ENCODE measurements at regions not wholly inside any gene's neighbourhood (a gene's known extent, or its start where the extent isn't known, plus 50 kb on each side); places are given as distances from the start of the nearest gene placed in this dataset.

DNA sequence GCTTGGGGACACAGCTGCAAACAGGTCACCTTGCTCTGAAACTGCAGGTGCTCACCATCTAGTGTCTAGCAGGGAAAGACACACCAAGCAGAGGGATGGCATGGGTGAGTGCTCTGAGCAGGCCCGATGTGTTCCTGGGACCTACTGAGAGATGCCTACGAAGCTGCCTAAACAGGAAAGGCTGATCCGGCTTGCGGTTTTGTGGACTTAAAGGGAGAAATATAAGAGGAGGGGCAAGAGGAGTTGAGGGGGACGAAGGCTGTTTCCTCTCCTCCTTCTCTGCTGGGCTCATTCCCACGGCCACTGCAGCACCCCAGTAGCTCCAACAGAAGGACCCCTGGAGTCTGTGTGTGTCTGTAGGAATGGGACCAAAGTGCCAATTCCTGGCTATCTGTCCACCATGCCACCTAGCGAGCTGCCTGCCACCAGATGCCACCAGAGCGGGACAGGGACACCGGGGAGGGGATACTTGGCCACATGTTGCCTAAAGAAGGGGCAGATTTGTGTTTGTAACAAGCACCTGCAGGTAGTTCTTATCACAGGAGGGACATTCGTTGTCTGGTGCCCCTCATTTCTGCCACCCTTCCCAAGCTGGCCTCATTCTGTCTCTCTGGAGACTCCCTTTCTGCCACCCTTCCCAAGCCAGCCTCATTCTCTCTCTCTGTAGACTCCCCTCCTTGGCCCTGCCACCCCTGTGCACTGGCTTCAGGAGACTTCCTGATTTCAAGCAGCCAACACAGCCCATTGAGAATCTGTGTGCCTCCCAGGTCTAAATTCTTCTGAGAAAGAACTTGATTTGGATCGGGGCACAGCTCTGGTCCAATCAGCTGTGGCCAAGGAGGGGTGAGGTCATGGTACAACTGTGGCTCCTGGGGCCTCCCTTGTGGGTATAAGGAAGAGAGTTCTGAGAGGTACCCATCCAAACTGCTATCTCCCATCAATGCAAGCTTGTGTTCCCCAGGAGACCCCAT, 221.8 kb downstream of the ANKRD60 start:
- DNase-seq (ENCODE audit: low read depth, low spot score), result no peak
- TF ChIP-seq, protein P1, sequence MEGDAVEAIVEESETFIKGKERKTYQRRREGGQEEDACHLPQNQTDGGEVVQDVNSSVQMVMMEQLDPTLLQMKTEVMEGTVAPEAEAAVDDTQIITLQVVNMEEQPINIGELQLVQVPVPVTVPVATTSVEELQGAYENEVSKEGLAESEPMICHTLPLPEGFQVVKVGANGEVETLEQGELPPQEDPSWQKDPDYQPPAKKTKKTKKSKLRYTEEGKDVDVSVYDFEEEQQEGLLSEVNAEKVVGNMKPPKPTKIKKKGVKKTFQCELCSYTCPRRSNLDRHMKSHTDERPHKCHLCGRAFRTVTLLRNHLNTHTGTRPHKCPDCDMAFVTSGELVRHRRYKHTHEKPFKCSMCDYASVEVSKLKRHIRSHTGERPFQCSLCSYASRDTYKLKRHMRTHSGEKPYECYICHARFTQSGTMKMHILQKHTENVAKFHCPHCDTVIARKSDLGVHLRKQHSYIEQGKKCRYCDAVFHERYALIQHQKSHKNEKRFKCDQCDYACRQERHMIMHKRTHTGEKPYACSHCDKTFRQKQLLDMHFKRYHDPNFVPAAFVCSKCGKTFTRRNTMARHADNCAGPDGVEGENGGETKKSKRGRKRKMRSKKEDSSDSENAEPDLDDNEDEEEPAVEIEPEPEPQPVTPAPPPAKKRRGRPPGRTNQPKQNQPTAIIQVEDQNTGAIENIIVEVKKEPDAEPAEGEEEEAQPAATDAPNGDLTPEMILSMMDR (IDR thresholded peaks at IDR 0.05; ENCODE audit: low read depth, low read length), result no peak
- H3K4me3 ChIP-seq (ENCODE audit: low read depth, low read length), result no peak overlapping the region
- in situ Hi-C loops (cut with HindIII; ENCODE audit: low sequenced_read_pairs), result no loop called here

DNA sequence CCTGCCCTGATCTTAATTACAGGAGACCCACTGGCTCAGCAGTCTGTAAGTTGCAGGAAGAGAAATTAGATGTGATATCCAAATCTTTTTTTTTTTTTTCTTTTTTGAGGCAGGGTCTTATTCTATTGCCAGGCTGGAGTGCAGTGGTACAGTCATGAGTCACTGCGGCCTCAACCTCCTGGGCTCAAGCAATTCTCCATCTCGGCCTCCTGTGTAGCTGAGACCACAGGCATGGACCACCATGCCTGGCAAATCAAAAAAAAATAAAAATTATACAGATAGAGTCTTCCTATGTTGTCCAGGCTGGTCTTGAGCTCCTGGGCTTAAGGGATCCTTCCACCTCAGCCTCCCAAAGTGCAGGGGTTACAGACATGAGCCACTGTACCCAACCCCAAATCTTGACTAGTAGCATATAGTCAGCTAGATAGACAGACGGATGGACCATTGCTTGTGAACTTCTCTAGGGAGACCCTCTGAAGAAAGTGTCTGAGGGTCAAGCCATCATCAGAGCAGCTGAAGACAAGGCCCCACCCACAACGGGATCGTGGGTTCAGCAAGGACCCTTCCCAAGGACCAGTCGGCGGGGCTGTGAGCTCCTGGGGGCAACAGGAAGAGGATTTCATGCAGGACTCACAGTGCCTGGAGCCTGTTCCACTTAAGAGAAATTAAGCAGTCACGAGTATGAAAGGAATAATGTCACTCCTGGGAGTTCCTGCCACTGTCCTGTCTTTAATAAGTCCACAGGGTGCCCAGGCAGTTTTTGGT, 222.7 kb downstream of the ANKRD60 start:
- H3K4me3 ChIP-seq (ENCODE audit: low read depth, low read length), result no peak overlapping the region
- in situ Hi-C loops (cut with HindIII; ENCODE audit: low sequenced_read_pairs), result no loop called here
- no peak for DNase-seq (ENCODE audit: low read depth, low spot score)
- TF ChIP-seq, protein P1 (IDR thresholded peaks at IDR 0.05; ENCODE audit: low read depth, low read length), result no peak

DNA sequence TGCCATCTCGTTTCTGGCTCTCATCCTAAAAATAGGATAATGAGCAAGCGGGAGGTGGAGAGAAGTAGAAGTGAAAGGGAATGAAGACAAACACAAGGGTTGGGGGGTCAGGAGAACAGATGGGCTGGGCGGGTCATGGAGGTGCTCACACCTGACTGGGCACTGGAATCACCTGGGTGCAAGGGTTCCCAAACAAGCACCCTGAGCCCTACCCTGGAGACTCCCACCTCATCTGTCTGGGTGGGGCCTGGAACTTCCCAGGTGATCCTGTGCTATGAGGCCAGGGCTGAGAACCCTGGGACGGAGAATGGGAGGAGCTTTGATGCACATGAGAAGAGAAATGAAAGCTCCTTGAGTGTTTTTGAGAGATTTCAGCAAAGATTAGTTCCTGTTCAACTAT, 223.6 kb downstream of the ANKRD60 start:
- in situ Hi-C loops (cut with HindIII; ENCODE audit: low sequenced_read_pairs), result no loop called here
- H3K4me3 ChIP-seq (ENCODE audit: low read depth, low read length), result no peak overlapping the region
- TF ChIP-seq, protein P1 (IDR thresholded peaks at IDR 0.05; ENCODE audit: low read depth, low read length), result no peak
- no peak for DNase-seq (ENCODE audit: low read depth, low spot score)

DNA sequence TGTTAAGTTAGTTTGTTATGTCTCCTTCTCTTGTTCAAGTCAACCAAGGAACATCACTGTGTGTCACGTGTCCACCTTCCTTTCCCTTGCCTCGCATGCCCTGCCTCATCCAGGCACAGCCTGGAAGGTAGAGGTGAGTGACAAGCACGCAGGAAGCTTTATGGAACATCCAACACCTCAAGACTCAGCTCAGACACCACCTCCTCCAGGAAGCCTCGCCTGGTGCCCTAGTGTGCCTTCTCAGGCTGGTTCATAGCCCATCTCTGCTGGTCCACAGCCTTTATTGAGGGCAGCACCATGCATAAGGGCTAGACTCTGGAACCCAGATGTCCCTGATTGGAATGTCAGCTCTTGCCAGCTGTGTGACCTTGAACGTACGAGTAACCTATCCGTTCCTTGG, 224.3 kb downstream of the ANKRD60 start:
- H3K4me3 ChIP-seq (ENCODE audit: low read depth, low read length), result no peak overlapping the region
- in situ Hi-C loops (cut with HindIII; ENCODE audit: low sequenced_read_pairs), result no loop called here
- no peak for DNase-seq (ENCODE audit: low read depth, low spot score)
- TF ChIP-seq, protein P1 (IDR thresholded peaks at IDR 0.05; ENCODE audit: low read depth, low read length), result no peak

DNA sequence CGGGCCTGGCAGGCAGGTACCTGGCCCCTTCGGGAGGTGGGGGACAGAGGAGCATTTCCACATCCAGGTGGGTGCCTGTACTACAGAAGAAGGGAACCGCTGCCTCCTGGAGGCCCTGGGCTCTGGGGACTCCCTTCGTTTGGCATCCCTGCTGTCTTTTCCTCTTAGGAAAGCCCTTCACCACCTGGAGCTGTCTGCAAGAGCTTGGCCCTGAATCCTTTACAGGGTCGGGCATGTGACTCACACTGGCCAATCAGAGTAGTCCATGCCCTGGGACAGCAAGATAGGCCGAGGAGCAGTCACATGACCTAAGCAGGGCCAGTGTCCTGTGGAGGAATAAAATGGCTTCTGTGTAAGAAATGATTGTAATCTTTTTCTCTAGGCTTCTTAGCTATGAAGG, 224.9 kb downstream of the ANKRD60 start:
- in situ Hi-C loops (cut with HindIII; ENCODE audit: low sequenced_read_pairs), result no loop called here
- no peak overlapping the region for H3K4me3 ChIP-seq (ENCODE audit: low read depth, low read length)
- TF ChIP-seq, protein P1 (IDR thresholded peaks at IDR 0.05; ENCODE audit: low read depth, low read length), result no peak
- DNase-seq (ENCODE audit: low read depth, low spot score), result no peak

DNA sequence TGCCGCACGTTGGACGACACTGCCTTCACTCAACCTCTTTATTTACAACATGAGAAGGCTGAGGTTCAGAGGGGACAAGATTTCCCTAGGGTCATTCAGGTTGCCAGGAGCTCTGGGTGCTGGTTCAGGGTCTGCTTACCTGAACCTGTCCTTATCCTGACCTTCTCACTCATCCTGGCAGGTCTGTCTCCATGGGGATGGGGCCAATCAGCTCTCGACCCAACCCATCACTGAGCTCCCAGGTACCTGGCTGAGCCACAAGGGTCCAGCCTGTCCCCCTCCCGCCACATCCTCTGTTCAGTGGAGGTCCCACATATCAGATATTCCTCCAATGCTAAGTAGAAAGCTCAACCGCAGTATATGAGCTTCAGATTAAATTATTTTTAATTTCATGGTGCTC, 225.6 kb downstream of the ANKRD60 start:
- TF ChIP-seq, protein P1 (IDR thresholded peaks at IDR 0.05; ENCODE audit: low read depth, low read length), result no peak
- in situ Hi-C loops (cut with HindIII; ENCODE audit: low sequenced_read_pairs), result no loop called here
- H3K4me3 ChIP-seq (ENCODE audit: low read depth, low read length), result no peak overlapping the region
- no peak for DNase-seq (ENCODE audit: low read depth, low spot score)
